ENCODE measurements at regions not wholly inside any gene's neighbourhood (a gene's known extent, or its start where the extent isn't known, plus 50 kb on each side); places are given as distances from the start of the nearest gene placed in this dataset.

- ATAC-seq (replicated peaks in 1 of 2) (no peak), DNase-seq (no peak)
- Mint-ChIP-seq H3K27me3 (ENCODE audit: low read depth) (peaks cover 7% of the 10 kb centered on the region), H3K27ac (no peak overlapping the region), H3K9me3 (peaks cover 6% of the 10 kb centered on the region in 2 donors), H3K4me3 (no peak overlapping the region), H3K4me1 (ENCODE audit: low read depth) (no peaks in the 10 kb centered on the region), H3K36me3 (ENCODE audit: insufficient read depth in 2 of 2) (peaks cover 4 to 20% of the 10 kb centered on the region in 2 donors)
Measured at GRCh38 chrX:131723646-131724045, 179.8 kb downstream of the OR13H1 start.

GRCh38 chrX:131724292-131724691, 180.4 kb downstream of the OR13H1 start:
- ATAC-seq (replicated peaks in 1 of 2) = no peak
- no peak for DNase-seq
- Mint-ChIP-seq H3K27me3 (ENCODE audit: low read depth) (peaks cover 7% of the 10 kb centered on the region), H3K27ac (no peak overlapping the region), H3K4me3 (no peak overlapping the region), H3K9me3 (peaks cover 6% of the 10 kb centered on the region in 2 donors), H3K36me3 (ENCODE audit: insufficient read depth in 2 of 2) (peaks cover 4 to 20% of the 10 kb centered on the region in 2 donors), H3K4me1 (ENCODE audit: low read depth) (no peaks in the 10 kb centered on the region)

GRCh38 chrX:131725001-131725654, 181.3 kb downstream of the OR13H1 start:
- Mint-ChIP-seq H3K27ac (no peak overlapping the region), H3K27me3 (ENCODE audit: low read depth) (peaks cover 7% of the 10 kb centered on the region), H3K4me1 (ENCODE audit: low read depth) (no peaks in the 10 kb centered on the region), H3K4me3 (no peak overlapping the region), H3K9me3 (peaks cover 6% of the 10 kb centered on the region in 2 donors), H3K36me3 (ENCODE audit: insufficient read depth in 2 of 2) (peaks cover 4 to 20% of the 10 kb centered on the region in 2 donors)
- DNase-seq = no peak
- no peak for ATAC-seq (replicated peaks in 1 of 2)

- H3K9me3 Mint-ChIP-seq = peaks cover 6% of the 10 kb centered on the region in 2 donors
- ATAC-seq (replicated peaks in 1 of 2) (no peak), DNase-seq (no peak)
- peak overlapping the region in 1 of 2 donors; percentile 92 for H3K4me3 Mint-ChIP-seq
- peaks cover 4 to 19% of the 10 kb centered on the region in 2 donors for H3K36me3 Mint-ChIP-seq (ENCODE audit: insufficient read depth in 2 of 2)
- no peaks in the 10 kb centered on the region for H3K4me1 Mint-ChIP-seq (ENCODE audit: low read depth)
- H3K27ac Mint-ChIP-seq = no peak overlapping the region
- H3K27me3 Mint-ChIP-seq (ENCODE audit: low read depth) = peaks cover 7% of the 10 kb centered on the region
Measured at GRCh38 chrX:131727778-131728177, 183.9 kb downstream of the OR13H1 start.

GRCh38 chrX:131728295-131729145, 184.6 kb downstream of the OR13H1 start:
- Mint-ChIP-seq H3K4me3 (peak overlapping the region in 1 of 2 donors; percentile 92), H3K27me3 (ENCODE audit: low read depth) (peaks cover 7% of the 10 kb centered on the region), H3K4me1 (ENCODE audit: low read depth) (no peaks in the 10 kb centered on the region), H3K9me3 (peaks cover 6% of the 10 kb centered on the region in 2 donors), H3K27ac (no peak overlapping the region), H3K36me3 (ENCODE audit: insufficient read depth in 2 of 2) (peaks cover 4 to 19% of the 10 kb centered on the region in 2 donors)
- DNase-seq (peak in 1 of 2 donors; percentile 82), ATAC-seq (replicated peaks in 1 of 2) (peak in 1 of 2 donors; percentile 74)

- Mint-ChIP-seq H3K36me3 (ENCODE audit: insufficient read depth in 2 of 2) (peaks cover 4 to 16% of the 10 kb centered on the region in 2 donors), H3K4me3 (peak overlapping the region in 1 of 2 donors; percentile 92), H3K9me3 (peaks cover 6% of the 10 kb centered on the region in 2 donors), H3K27me3 (ENCODE audit: low read depth) (peaks cover 7% of the 10 kb centered on the region), H3K4me1 (ENCODE audit: low read depth) (peaks cover 3% of the 10 kb centered on the region), H3K27ac (no peak overlapping the region)
- ATAC-seq (replicated peaks in 1 of 2) (peak in 1 of 2 donors; percentile 87), DNase-seq (peak in 1 of 2 donors; percentile 84)
Measured at GRCh38 chrX:131729295-131729694, 185.4 kb downstream of the OR13H1 start.

GRCh38 chrX:131734621-131735020, 190.7 kb downstream of the OR13H1 start:
- H3K36me3 Mint-ChIP-seq (ENCODE audit: insufficient read depth in 2 of 2) = peaks cover 0 to 7% of the 10 kb centered on the region in 2 donors
- peak in 1 of 2 donors; percentile 88 for ATAC-seq (replicated peaks in 1 of 2)
- no peak overlapping the region for H3K27ac Mint-ChIP-seq
- H3K4me1 Mint-ChIP-seq (ENCODE audit: low read depth) = peaks cover 23% of the 10 kb centered on the region
- H3K4me3 Mint-ChIP-seq = peak overlapping the region in 1 of 2 donors; percentile 37
- H3K27me3 Mint-ChIP-seq (ENCODE audit: low read depth) = no peaks in the 10 kb centered on the region
- H3K9me3 Mint-ChIP-seq = peaks cover 0 to under 1% of the 10 kb centered on the region in 2 donors
- peak in 1 of 2 donors; percentile 83 for DNase-seq

- peaks cover 1 to 11% of the 10 kb centered on the region in 2 donors for H3K36me3 Mint-ChIP-seq (ENCODE audit: insufficient read depth in 2 of 2)
- ATAC-seq (replicated peaks in 1 of 2) (peak in 1 of 2 donors; percentile 85), DNase-seq (no peak)
- H3K4me3 Mint-ChIP-seq = peak overlapping the region in 1 of 2 donors; percentile 37
- H3K4me1 Mint-ChIP-seq (ENCODE audit: low read depth) = peaks cover 23% of the 10 kb centered on the region
- H3K9me3 Mint-ChIP-seq = peaks cover 0 to 2% of the 10 kb centered on the region in 2 donors
- no peak overlapping the region for H3K27ac Mint-ChIP-seq
- H3K27me3 Mint-ChIP-seq (ENCODE audit: low read depth) = no peaks in the 10 kb centered on the region
Measured at GRCh38 chrX:131735127-131735526, 191.3 kb downstream of the OR13H1 start.

GRCh38 chrX:131739823-131740222, 195.9 kb downstream of the OR13H1 start:
- H3K27me3 Mint-ChIP-seq (ENCODE audit: low read depth) = no peaks in the 10 kb centered on the region
- peaks cover 0 to 4% of the 10 kb centered on the region in 2 donors for H3K9me3 Mint-ChIP-seq
- H3K27ac Mint-ChIP-seq = no peak overlapping the region
- ATAC-seq (replicated peaks in 1 of 2) (no peak), DNase-seq (no peak)
- no peak overlapping the region for H3K4me3 Mint-ChIP-seq
- peaks cover 1 to 15% of the 10 kb centered on the region in 2 donors for H3K36me3 Mint-ChIP-seq (ENCODE audit: insufficient read depth in 2 of 2)
- peaks cover 27% of the 10 kb centered on the region for H3K4me1 Mint-ChIP-seq (ENCODE audit: low read depth)

GRCh38 chrX:131741103-131741581, 197.3 kb downstream of the OR13H1 start:
- ATAC-seq (replicated peaks in 1 of 2) (peak in 1 of 2 donors; percentile 76), DNase-seq (peak in 1 of 2 donors; percentile 84)
- Mint-ChIP-seq H3K4me1 (ENCODE audit: low read depth) (peaks cover 13% of the 10 kb centered on the region), H3K27ac (no peak overlapping the region), H3K36me3 (ENCODE audit: insufficient read depth in 2 of 2) (peaks cover 1 to 11% of the 10 kb centered on the region in 2 donors), H3K9me3 (peaks cover 0 to 4% of the 10 kb centered on the region in 2 donors), H3K27me3 (ENCODE audit: low read depth) (no peaks in the 10 kb centered on the region), H3K4me3 (peak overlapping the region in 1 of 2 donors; percentile 93)

- peaks cover 11% of the 10 kb centered on the region for H3K4me1 Mint-ChIP-seq (ENCODE audit: low read depth)
- H3K9me3 Mint-ChIP-seq = no peaks in the 10 kb centered on the region
- peaks cover 0 to 2% of the 10 kb centered on the region in 2 donors for H3K36me3 Mint-ChIP-seq (ENCODE audit: insufficient read depth in 2 of 2)
- ATAC-seq (replicated peaks in 1 of 2) (no peak), DNase-seq (no peak)
- peak overlapping the region in 1 of 2 donors; percentile 90 for H3K4me3 Mint-ChIP-seq
- no peak overlapping the region for H3K27ac Mint-ChIP-seq
- H3K27me3 Mint-ChIP-seq (ENCODE audit: low read depth) = no peaks in the 10 kb centered on the region
Measured at GRCh38 chrX:131745942-131746489, 202.1 kb downstream of the OR13H1 start.

- Mint-ChIP-seq H3K27ac (no peak overlapping the region), H3K4me3 (peak overlapping the region in 1 of 2 donors; percentile 90), H3K9me3 (no peaks in the 10 kb centered on the region), H3K36me3 (ENCODE audit: insufficient read depth in 2 of 2) (peaks cover 0 to 2% of the 10 kb centered on the region in 2 donors), H3K4me1 (ENCODE audit: low read depth) (peaks cover 6% of the 10 kb centered on the region), H3K27me3 (ENCODE audit: low read depth) (no peaks in the 10 kb centered on the region)
- DNase-seq (peak in 1 of 2 donors; percentile 80), ATAC-seq (replicated peaks in 1 of 2) (peak in 1 of 2 donors; percentile 59)
Measured at GRCh38 chrX:131746491-131746968, 202.7 kb downstream of the OR13H1 start.
